DOHH2 (cell line): ENCODE measurements at regions not wholly inside any gene's neighbourhood (a gene's known extent, or its start where the extent isn't known, plus 50 kb on each side); places are given as distances from the start of the nearest gene placed in this dataset.

Experiments used
- H3F3A ChIP-seq: fragments of 200-600 bp; sonication (generic), shearing (Covaris generic); 2 replicates; pipeline ENCODE4 v1.6.0; 2016; ENCODE audit warnings: antibody characterized with exemption, mild to moderate bottlenecking; ENCODE audit not compliant: control insufficient read depth, insufficient read depth
- H3K27ac ChIP-seq: fragments of 200-600 bp; sonication (generic); 2 replicates; pipeline ENCODE4 v1.5.1; 2014; ENCODE audit warnings: low read depth, mild to moderate bottlenecking, low read length, moderate library complexity
- H3K27me3 ChIP-seq: fragments of 200-600 bp; sonication (generic); 2 replicates; pipeline ENCODE4 v1.6.1; 2014; ENCODE audit warnings: mild to moderate bottlenecking, low read length, mixed read lengths; ENCODE audit not compliant: control insufficient read depth
- H3K36me3 ChIP-seq: fragments of 200-600 bp; sonication (generic); 2 replicates; pipeline ENCODE4 v1.6.1; 2014; ENCODE audit warnings: mild to moderate bottlenecking, low read length, moderate library complexity, mixed read lengths; ENCODE audit not compliant: control insufficient read depth
- H3K4me1 ChIP-seq: fragments of 200-600 bp; sonication (generic); 2 replicates; pipeline ENCODE4 v1.6.1; 2014; ENCODE audit warnings: mild to moderate bottlenecking, low read length, mixed read lengths; ENCODE audit not compliant: control insufficient read depth
- H3K4me2 ChIP-seq: fragments of 200-600 bp; sonication (generic); 2 replicates; pipeline ENCODE4 v1.6.0; 2014; ENCODE audit warnings: mild to moderate bottlenecking, low read length, moderate library complexity
- H3K4me3 ChIP-seq: fragments of 200-600 bp; sonication (generic); 2 replicates; pipeline ENCODE4 v1.5.1; 2014; ENCODE audit warnings: mild to moderate bottlenecking, low read length, mixed read lengths
- H3K79me2 ChIP-seq: fragments of 200-600 bp; sonication (generic); 2 replicates; pipeline ENCODE4 v1.6.1; 2014; ENCODE audit warnings: mild to moderate bottlenecking, low read length, mixed read lengths; ENCODE audit not compliant: control insufficient read depth
- H3K9me2 ChIP-seq: fragments of 200-600 bp; sonication (generic); replicated peaks from 2 replicates; pipeline ENCODE4 v1.6.1; 2014; ENCODE audit warnings: mild to moderate bottlenecking, low read length, mixed read lengths; ENCODE audit not compliant: control insufficient read depth
- H3K9me3 ChIP-seq: fragments of 200-600 bp; sonication (generic); 2 replicates; pipeline ENCODE4 v1.6.1; 2014; ENCODE audit warnings: antibody characterized with exemption, low read length, mixed read lengths; ENCODE audit not compliant: control insufficient read depth, insufficient read depth
- H4K20me1 ChIP-seq: fragments of 200-600 bp; sonication (generic); 2 replicates; pipeline ENCODE4 v1.6.0; 2014; ENCODE audit warnings: low read depth, mild to moderate bottlenecking, antibody characterized with exemption, low read length, moderate library complexity; ENCODE audit not compliant: control insufficient read depth, insufficient read depth
- EZH2phosphoT487 ChIP-seq: fragments of 200-600 bp; sonication (generic); IDR thresholded peaks from 2 replicates; pipeline ENCODE4 v1.6.1; 2017; ENCODE audit warnings: borderline replicate concordance, mild to moderate bottlenecking, antibody characterized with exemption, low read length, moderate library complexity, mixed read lengths
- TF ChIP-seq, protein P1 (sequence below): fragments of 200-600 bp; sonication (generic); IDR thresholded peaks from one replicate; pipeline ENCODE4 v1.5.1; 2014; ENCODE audit warnings: antibody characterized with exemption, mild to moderate bottlenecking, low read depth, low read length; ENCODE audit not compliant: poor library complexity, severe bottlenecking

DNA sequence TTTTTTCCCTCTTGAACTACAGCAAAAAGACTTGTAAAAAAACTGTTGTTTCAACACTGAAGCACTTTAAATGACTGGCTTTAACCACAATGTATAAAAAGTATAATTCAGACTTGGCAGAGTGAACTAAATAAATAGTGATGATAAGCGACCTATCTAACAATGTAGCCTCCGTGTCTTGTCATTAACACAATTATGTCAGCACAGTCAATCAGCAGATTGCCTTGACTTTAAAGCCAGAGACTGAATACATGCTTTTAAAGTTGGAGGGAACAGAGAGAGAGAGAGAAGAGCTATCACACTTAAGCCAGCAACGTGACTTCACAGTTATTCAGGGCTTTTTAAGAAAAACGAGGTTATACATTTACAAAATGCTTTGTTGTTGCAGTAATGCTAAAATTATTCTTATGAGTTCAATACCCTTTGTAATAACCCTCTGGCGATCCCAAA is 378.1 kb downstream of the LMO4 start:
- Histone ChIP-seq H3K79me2 (no peaks in the 10 kb centered on the region), H3K9me2 (no peaks in the 10 kb centered on the region), H3K9me3 (no peaks in the 10 kb centered on the region; the same call in 1 of the 2 replicates), H3K4me1 (no peaks in the 10 kb centered on the region), H3K36me3 (no peaks in the 10 kb centered on the region), H3K27me3 (no peaks in the 10 kb centered on the region), H3K27ac (no peak overlapping the region), H3F3A (no peaks in the 10 kb centered on the region), H3K4me3 (no peak overlapping the region), H3K4me2 (no peak overlapping the region), H4K20me1 (no peaks in the 10 kb centered on the region)
- TF ChIP-seq, protein P1, sequence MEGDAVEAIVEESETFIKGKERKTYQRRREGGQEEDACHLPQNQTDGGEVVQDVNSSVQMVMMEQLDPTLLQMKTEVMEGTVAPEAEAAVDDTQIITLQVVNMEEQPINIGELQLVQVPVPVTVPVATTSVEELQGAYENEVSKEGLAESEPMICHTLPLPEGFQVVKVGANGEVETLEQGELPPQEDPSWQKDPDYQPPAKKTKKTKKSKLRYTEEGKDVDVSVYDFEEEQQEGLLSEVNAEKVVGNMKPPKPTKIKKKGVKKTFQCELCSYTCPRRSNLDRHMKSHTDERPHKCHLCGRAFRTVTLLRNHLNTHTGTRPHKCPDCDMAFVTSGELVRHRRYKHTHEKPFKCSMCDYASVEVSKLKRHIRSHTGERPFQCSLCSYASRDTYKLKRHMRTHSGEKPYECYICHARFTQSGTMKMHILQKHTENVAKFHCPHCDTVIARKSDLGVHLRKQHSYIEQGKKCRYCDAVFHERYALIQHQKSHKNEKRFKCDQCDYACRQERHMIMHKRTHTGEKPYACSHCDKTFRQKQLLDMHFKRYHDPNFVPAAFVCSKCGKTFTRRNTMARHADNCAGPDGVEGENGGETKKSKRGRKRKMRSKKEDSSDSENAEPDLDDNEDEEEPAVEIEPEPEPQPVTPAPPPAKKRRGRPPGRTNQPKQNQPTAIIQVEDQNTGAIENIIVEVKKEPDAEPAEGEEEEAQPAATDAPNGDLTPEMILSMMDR: no peak
- TF ChIP-seq EZH2phosphoT487: no peak

DNA sequence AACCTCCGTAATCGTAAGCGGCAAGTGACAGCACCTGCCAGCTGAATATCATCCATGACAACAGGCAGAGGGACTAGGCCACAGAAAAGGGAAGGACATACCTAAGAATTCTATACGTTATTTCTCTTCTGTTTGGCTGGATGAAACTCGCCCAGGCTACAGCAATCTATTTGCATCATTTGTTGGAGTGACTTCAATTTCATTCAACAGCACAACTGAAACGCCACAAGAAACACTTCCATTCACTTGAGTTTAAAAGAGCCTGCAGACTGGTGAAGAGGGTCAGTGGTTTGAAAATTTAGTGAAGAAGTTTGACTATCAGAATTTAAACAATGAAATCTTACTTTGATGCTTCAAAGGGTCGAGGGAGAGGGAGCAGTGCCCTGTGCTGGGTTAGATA is 378.7 kb downstream of the LMO4 start:
- H3F3A ChIP-seq: no peaks in the 10 kb centered on the region
- no peaks in the 10 kb centered on the region; the same call in 1 of the 2 replicates for H3K9me3 ChIP-seq
- H3K9me2 ChIP-seq: no peaks in the 10 kb centered on the region
- H3K27ac ChIP-seq: no peak overlapping the region
- no peaks in the 10 kb centered on the region for H3K27me3 ChIP-seq
- TF ChIP-seq, protein P1: no peak
- no peak for TF ChIP-seq EZH2phosphoT487
- no peak overlapping the region for H3K4me2 ChIP-seq
- H3K4me3 ChIP-seq: no peak overlapping the region
- no peaks in the 10 kb centered on the region for H4K20me1 ChIP-seq
- no peaks in the 10 kb centered on the region for H3K36me3 ChIP-seq
- no peaks in the 10 kb centered on the region for H3K79me2 ChIP-seq
- H3K4me1 ChIP-seq: no peaks in the 10 kb centered on the region

DNA sequence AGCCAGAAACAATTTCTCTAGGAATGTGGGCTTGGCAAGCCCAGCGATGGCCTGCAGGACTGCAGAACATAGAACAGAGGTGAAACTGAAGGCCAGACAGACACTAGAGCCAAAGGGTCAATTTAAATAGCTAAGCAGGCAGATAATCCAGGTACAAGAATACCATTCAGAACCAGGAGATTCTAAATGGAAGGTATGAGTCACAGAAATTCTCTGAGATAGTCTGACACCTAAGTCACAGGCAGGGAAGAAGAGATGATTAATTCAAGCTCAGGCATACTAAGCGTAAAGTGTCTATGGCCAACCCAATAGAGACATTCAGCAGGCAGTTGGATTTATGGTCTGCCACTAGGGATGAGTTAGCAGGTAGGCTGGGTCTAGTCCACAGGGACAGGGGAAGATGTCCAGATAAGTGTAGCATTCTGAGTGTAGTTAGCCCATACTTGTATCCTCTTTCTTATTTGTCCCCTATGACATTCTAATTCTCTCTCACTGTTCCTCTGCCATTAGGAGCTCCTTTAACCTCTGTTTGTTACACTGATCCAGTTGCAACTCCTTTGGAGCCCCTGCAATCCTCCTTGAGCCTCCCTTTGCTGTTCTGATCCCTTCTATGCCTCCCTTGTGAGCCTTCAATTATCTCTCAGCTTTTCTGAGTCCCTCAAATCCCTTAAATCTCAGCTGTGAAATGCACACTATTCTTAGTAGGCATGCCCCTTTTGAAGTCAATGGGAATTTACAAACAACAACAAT is 383.8 kb downstream of the LMO4 start:
- H3K4me1 ChIP-seq: no peaks in the 10 kb centered on the region; the same call in 1 of the 2 replicates
- H3K36me3 ChIP-seq: no peaks in the 10 kb centered on the region
- H4K20me1 ChIP-seq: no peaks in the 10 kb centered on the region
- H3K9me3 ChIP-seq: no peaks in the 10 kb centered on the region
- no peaks in the 10 kb centered on the region for H3F3A ChIP-seq
- no peaks in the 10 kb centered on the region for H3K27me3 ChIP-seq
- no peak overlapping the region for H3K4me2 ChIP-seq
- no peaks in the 10 kb centered on the region for H3K9me2 ChIP-seq
- TF ChIP-seq EZH2phosphoT487: no peak
- TF ChIP-seq, protein P1: no peak
- no peak overlapping the region for H3K27ac ChIP-seq
- H3K4me3 ChIP-seq: no peak overlapping the region
- H3K79me2 ChIP-seq: no peaks in the 10 kb centered on the region
